Thymus (tissue), 11 donors: ENCODE measurements at regions not wholly inside any gene's neighbourhood (a gene's known extent, or its start where the extent isn't known, plus 50 kb on each side); places are given as distances from the start of the nearest gene placed in this dataset.
"Not testable (repeated sequence)": the region's sequence is repeated elsewhere in the genome, so short reads cannot be mapped to it uniquely, and the experiment has no call there.

Source experiments
- DNase-seq, 9 donors: peaks; one replicate each; pipeline ENCODE4 v3.0.0-alpha.2; 2013; ENCODE audit warnings: low spot score in 9 of 9, low read depth in 6 of 9, missing footprints in 1 of 9
- H3K27ac ChIP-seq, 2 donors: one replicate each; pipeline ENCODE4 v1.5.1; 2013; ENCODE audit warnings: control low read depth in 1 of 2, low read depth in 1 of 2, low read length in 1 of 2, mild to moderate bottlenecking in 1 of 2, moderate library complexity in 1 of 2
- H3K27me3 ChIP-seq, 2 donors: one replicate each; pipeline ENCODE4 v1.5.1; 2013; ENCODE audit warnings: low read length in 1 of 2; ENCODE audit not compliant: control insufficient read depth in 2 of 2, insufficient read depth in 1 of 2
- H3K36me3 ChIP-seq, 2 donors: one replicate each; pipeline ENCODE4 v1.5.1; 2013; ENCODE audit warnings: low read length in 1 of 2, mild to moderate bottlenecking in 1 of 2, moderate library complexity in 1 of 2; ENCODE audit not compliant: control insufficient read depth in 2 of 2, insufficient read depth in 2 of 2
- H3K4me1 ChIP-seq, 2 donors: one replicate each; pipeline ENCODE4 v1.5.1; 2013; ENCODE audit warnings: low read length in 2 of 2; ENCODE audit not compliant: control insufficient read depth in 2 of 2, insufficient read depth in 2 of 2
- H3K4me3 ChIP-seq, 2 donors: one replicate each; pipeline ENCODE4 v1.5.1; 2013; ENCODE audit warnings: low read length in 2 of 2, control low read depth in 1 of 2, mild to moderate bottlenecking in 1 of 2
- H3K9me3 ChIP-seq, 2 donors: one replicate each; pipeline ENCODE4 v1.5.1; 2013; ENCODE audit warnings: low read length in 1 of 2, mild to moderate bottlenecking in 1 of 2; ENCODE audit not compliant: control insufficient read depth in 2 of 2, insufficient read depth in 1 of 2
- WGBS: extraction: QIAGEN DNeasy Blood & Tissue Kit; methylation state at CpG from one replicate; pipeline ENCODE4 v1.1.7; 2013; 5-methylcytosine and 5-hydroxymethylcytosine counted together
- donor health status: healthy.

GRCh38 chr2:94598075-94598713, 273.0 kb upstream of the TEKT4 start:
- WGBS, result 70% methylated on average over 9 of the region's 9 CpGs
- not testable (repeated sequence) for H3K27ac ChIP-seq, H3K9me3 ChIP-seq, H3K27me3 ChIP-seq, H3K36me3 ChIP-seq, DNase-seq, H3K4me3 ChIP-seq, H3K4me1 ChIP-seq

GRCh38 chr2:94600929-94601328, 270.3 kb upstream of the TEKT4 start:
- 96% methylated on average over 4 of the region's 4 CpGs for WGBS
- H3K4me1 ChIP-seq, H3K9me3 ChIP-seq, H3K27ac ChIP-seq, H3K27me3 ChIP-seq, DNase-seq, H3K4me3 ChIP-seq, H3K36me3 ChIP-seq: not testable (repeated sequence)

- DNase-seq, result no peak
- H3K27me3 ChIP-seq, result no peaks in the 10 kb centered on the region
- WGBS, result 89% methylated on average over 7 of the region's 7 CpGs
- no peaks in the 10 kb centered on the region for H3K36me3 ChIP-seq
- H3K27ac ChIP-seq, result no peak overlapping the region
- H3K4me1 ChIP-seq, result no peaks in the 10 kb centered on the region
- H3K4me3 ChIP-seq, result no peak overlapping the region
- H3K9me3 ChIP-seq, result no peaks in the 10 kb centered on the region
Measured at GRCh38 chr2:94602466-94602865, 268.8 kb upstream of the TEKT4 start.

- Histone ChIP-seq H3K27ac (no peak overlapping the region), H3K36me3 (no peaks in the 10 kb centered on the region), H3K9me3 (no peaks in the 10 kb centered on the region), H3K4me3 (no peak overlapping the region), H3K27me3 (peaks cover 0 to 3% of the 10 kb centered on the region in 2 donors), H3K4me1 (no peaks in the 10 kb centered on the region)
- WGBS, result 59% methylated on average over 39 of the region's 39 CpGs
- DNase-seq, result no peak
Measured at GRCh38 chr2:94622113-94622618, 249.1 kb upstream of the TEKT4 start.

GRCh38 chr2:94628953-94629352, 242.3 kb upstream of the TEKT4 start:
- H3K4me1 ChIP-seq, H3K9me3 ChIP-seq, H3K27ac ChIP-seq, H3K4me3 ChIP-seq, H3K27me3 ChIP-seq, DNase-seq, H3K36me3 ChIP-seq: not testable (repeated sequence)
- WGBS, result 57% methylated on average over 1 of the region's 1 CpG

GRCh38 chr2:94641397-94641796, 229.8 kb upstream of the TEKT4 start:
- DNase-seq, H3K36me3 ChIP-seq, H3K9me3 ChIP-seq, H3K4me3 ChIP-seq, H3K27me3 ChIP-seq, H3K4me1 ChIP-seq, H3K27ac ChIP-seq: not testable (repeated sequence)
- WGBS, result 42% methylated on average over 2 of the region's 2 CpGs

- not testable (repeated sequence) for H3K36me3 ChIP-seq, H3K27ac ChIP-seq, H3K9me3 ChIP-seq, H3K27me3 ChIP-seq, H3K4me3 ChIP-seq, H3K4me1 ChIP-seq, DNase-seq
- 86% methylated on average over 5 of the region's 5 CpGs for WGBS
Measured at GRCh38 chr2:94652131-94652530, 219.1 kb upstream of the TEKT4 start.

- H3K4me3 ChIP-seq, H3K9me3 ChIP-seq, H3K36me3 ChIP-seq, H3K4me1 ChIP-seq, DNase-seq, H3K27ac ChIP-seq, H3K27me3 ChIP-seq: not testable (repeated sequence)
- WGBS, result 87% methylated on average over 1 of the region's 1 CpG
Measured at GRCh38 chr2:94669858-94670257, 201.4 kb upstream of the TEKT4 start.

GRCh38 chr2:94694236-94694635, 177.0 kb upstream of the TEKT4 start:
- H3K27ac ChIP-seq, H3K27me3 ChIP-seq, DNase-seq, H3K4me1 ChIP-seq, H3K36me3 ChIP-seq, H3K4me3 ChIP-seq, H3K9me3 ChIP-seq: not testable (repeated sequence)
- 94% methylated on average over 3 of the region's 3 CpGs for WGBS

GRCh38 chr2:94708982-94709381, 162.2 kb upstream of the TEKT4 start:
- whole genome bisulfite sequencing, result 54% methylated on average over 2 of the region's 2 CpGs
- not testable (repeated sequence) for DNase-seq, H3K27me3 ChIP-seq, H3K9me3 ChIP-seq, H3K36me3 ChIP-seq, H3K4me3 ChIP-seq, H3K27ac ChIP-seq, H3K4me1 ChIP-seq
